ENCODE measurements at regions not wholly inside any gene's neighbourhood (a gene's known extent, or its start where the extent isn't known, plus 50 kb on each side); places are given as distances from the start of the nearest gene placed in this dataset.

DNA sequence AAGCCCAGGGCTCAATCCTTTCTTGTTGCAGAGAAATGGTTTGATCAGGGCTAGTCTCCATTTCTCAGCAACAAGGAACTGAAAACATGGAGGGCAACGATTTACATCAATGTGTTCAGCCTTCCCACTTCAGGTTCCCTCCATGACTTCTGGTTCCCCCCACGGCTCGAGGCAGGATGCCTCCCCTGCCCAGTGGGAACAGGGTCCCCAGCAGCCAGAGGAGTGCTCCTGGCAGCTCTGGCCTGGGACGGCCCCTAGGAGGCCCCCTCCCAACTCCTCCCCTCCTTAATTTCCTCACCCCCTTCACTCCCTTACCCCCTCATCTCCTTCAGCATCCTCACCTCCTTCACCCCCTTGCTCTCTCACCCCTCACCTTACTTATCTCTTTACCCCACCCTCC, 283.8 kb downstream of the CDC5L start:
- H3K27ac ChIP-seq (ENCODE audit: low read depth, low read length), result no peak overlapping the region
- H3K27me3 ChIP-seq (ENCODE audit: insufficient read depth, low read length), result no peaks in the 10 kb centered on the region
- peak overlapping the region; percentile 80 for H2AK5ac ChIP-seq (ENCODE audit: low read length)
- no peak overlapping the region for H3K18ac ChIP-seq (ENCODE audit: low read length)
- H4K8ac ChIP-seq (ENCODE audit: low read depth, low read length), result no peak overlapping the region
- H3K9me3 ChIP-seq (ENCODE audit: insufficient read depth, low read depth, low read length), result no peaks in the 10 kb centered on the region
- H2BK12ac ChIP-seq (ENCODE audit: low read length), result peak overlapping the region; percentile 81
- DNase-seq, result no peak
- H2BK120ac ChIP-seq (ENCODE audit: insufficient read depth, low read length, poor library complexity), result peak overlapping the region; percentile 73
- H3K36me3 ChIP-seq (ENCODE audit: control insufficient read depth in 1 of 2, insufficient read depth in 2 of 2, low read length in 2 of 2), result no peaks in the 10 kb centered on the region
- H4K12ac ChIP-seq (ENCODE audit: low read depth, low read length), result no peak overlapping the region
- no peak overlapping the region for H2BK5ac ChIP-seq (ENCODE audit: low read depth, low read length, poor library complexity)
- H3K4ac ChIP-seq (ENCODE audit: low read depth, low read length), result peak overlapping the region; percentile 43
- H3K79me1 ChIP-seq (ENCODE audit: low read length), result peaks cover 35% of the 10 kb centered on the region
- H3K4me1 ChIP-seq (ENCODE audit: control insufficient read depth in 1 of 2, insufficient read depth in 2 of 2, low read length in 2 of 2), result peaks cover 41 to 45% of the 10 kb centered on the region in 2 experiments
- peak overlapping the region; percentile 82 for H4K91ac ChIP-seq (ENCODE audit: low read depth, low read length)
- no peak overlapping the region for H2AFZ ChIP-seq (ENCODE audit: insufficient read depth, low read length, poor library complexity)
- H3K4me3 ChIP-seq (ENCODE audit: low read depth, low read length), result no peak overlapping the region
- H3K23ac ChIP-seq (ENCODE audit: low read length), result no peak overlapping the region
- H3K9ac ChIP-seq (ENCODE audit: low read length), result no peak overlapping the region
- peak overlapping the region; percentile 65 for H3K14ac ChIP-seq (ENCODE audit: low read length)
- no peak overlapping the region for H3K4me2 ChIP-seq (ENCODE audit: low read length)
- WGBS (ENCODE audit: extremely low coverage, insufficient coverage, insufficient read length), result no CpG with 5 or more reads among the region's 4 CpGs
- H3K79me2 ChIP-seq (ENCODE audit: control insufficient read depth, insufficient read depth, low read length, poor library complexity), result peaks cover 2% of the 10 kb centered on the region

DNA sequence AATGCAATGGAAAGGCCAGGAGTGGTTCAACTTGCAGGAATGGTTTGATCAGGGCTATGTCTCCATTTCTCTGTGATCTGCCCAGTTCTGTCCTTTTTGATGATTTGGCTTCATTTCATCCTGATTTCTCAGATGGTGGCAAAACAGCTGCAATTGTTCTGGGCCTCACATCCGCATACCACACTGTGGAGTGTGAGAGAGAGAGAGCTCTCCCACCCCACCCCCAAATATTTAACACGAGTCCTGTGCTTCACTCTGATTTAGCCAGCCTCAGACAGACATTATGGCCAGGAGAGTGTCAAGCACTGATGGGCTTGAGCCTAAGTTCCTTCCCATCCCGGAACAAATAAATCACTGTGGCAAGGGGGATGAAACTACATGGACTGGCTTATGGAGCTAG, 284.6 kb downstream of the CDC5L start:
- Histone ChIP-seq H3K4me1 (ENCODE audit: control insufficient read depth in 1 of 2, insufficient read depth in 2 of 2, low read length in 2 of 2) (peaks cover 37 to 42% of the 10 kb centered on the region in 2 experiments), H2BK5ac (ENCODE audit: low read depth, low read length, poor library complexity) (no peak overlapping the region), H2AFZ (ENCODE audit: insufficient read depth, low read length, poor library complexity) (no peak overlapping the region), H4K12ac (ENCODE audit: low read depth, low read length) (no peak overlapping the region), H3K9me3 (ENCODE audit: insufficient read depth, low read depth, low read length) (no peaks in the 10 kb centered on the region), H2AK5ac (ENCODE audit: low read length) (peak overlapping the region; percentile 18), H3K14ac (ENCODE audit: low read length) (no peak overlapping the region), H3K4ac (ENCODE audit: low read depth, low read length) (no peak overlapping the region), H3K36me3 (ENCODE audit: control insufficient read depth in 1 of 2, insufficient read depth in 2 of 2, low read length in 2 of 2) (no peaks in the 10 kb centered on the region), H3K79me2 (ENCODE audit: control insufficient read depth, insufficient read depth, low read length, poor library complexity) (peaks cover 2% of the 10 kb centered on the region), H3K18ac (ENCODE audit: low read length) (peak overlapping the region; percentile 19), H2BK12ac (ENCODE audit: low read length) (peak overlapping the region; percentile 41), H3K4me2 (ENCODE audit: low read length) (no peak overlapping the region), H4K91ac (ENCODE audit: low read depth, low read length) (peak overlapping the region; percentile 60), H3K79me1 (ENCODE audit: low read length) (peaks cover 32% of the 10 kb centered on the region), H3K27me3 (ENCODE audit: insufficient read depth, low read length) (no peaks in the 10 kb centered on the region), H3K9ac (ENCODE audit: low read length) (no peak overlapping the region), H3K23ac (ENCODE audit: low read length) (no peak overlapping the region), H4K8ac (ENCODE audit: low read depth, low read length) (no peak overlapping the region), H3K4me3 (ENCODE audit: low read depth, low read length) (no peak overlapping the region), H3K27ac (ENCODE audit: low read depth, low read length) (no peak overlapping the region), H2BK120ac (ENCODE audit: insufficient read depth, low read length, poor library complexity) (peak overlapping the region; percentile 10)
- WGBS (ENCODE audit: extremely low coverage, insufficient coverage, insufficient read length), result no CpG with 5 or more reads among the region's 3 CpGs
- DNase-seq, result no peak

GRCh38 chr6:44672841-44673240, 285.3 kb downstream of the CDC5L start:
- H3K18ac ChIP-seq (ENCODE audit: low read length), result no peak overlapping the region
- H3K79me2 ChIP-seq (ENCODE audit: control insufficient read depth, insufficient read depth, low read length, poor library complexity), result peaks cover under 1% of the 10 kb centered on the region
- H4K12ac ChIP-seq (ENCODE audit: low read depth, low read length), result no peak overlapping the region
- H3K14ac ChIP-seq (ENCODE audit: low read length), result no peak overlapping the region
- no peaks in the 10 kb centered on the region for H3K9me3 ChIP-seq (ENCODE audit: insufficient read depth, low read depth, low read length)
- H2BK5ac ChIP-seq (ENCODE audit: low read depth, low read length, poor library complexity), result peak overlapping the region; percentile 11
- no peak overlapping the region for H3K23ac ChIP-seq (ENCODE audit: low read length)
- peak overlapping the region; percentile 2 for H3K4me2 ChIP-seq (ENCODE audit: low read length)
- DNase-seq, result peak; percentile 46 to 59
- no peak overlapping the region for H4K8ac ChIP-seq (ENCODE audit: low read depth, low read length)
- no CpG with 5 or more reads among the region's 4 CpGs for WGBS (ENCODE audit: extremely low coverage, insufficient coverage, insufficient read length)
- H3K4ac ChIP-seq (ENCODE audit: low read depth, low read length), result no peak overlapping the region
- no peak overlapping the region for H3K4me3 ChIP-seq (ENCODE audit: low read depth, low read length)
- H2AFZ ChIP-seq (ENCODE audit: insufficient read depth, low read length, poor library complexity), result no peak overlapping the region
- peak overlapping the region; percentile 18 for H2BK12ac ChIP-seq (ENCODE audit: low read length)
- H2BK120ac ChIP-seq (ENCODE audit: insufficient read depth, low read length, poor library complexity), result peak overlapping the region; percentile 3
- H4K91ac ChIP-seq (ENCODE audit: low read depth, low read length), result peak overlapping the region; percentile 48
- peaks cover 34 to 39% of the 10 kb centered on the region in 2 experiments for H3K4me1 ChIP-seq (ENCODE audit: control insufficient read depth in 1 of 2, insufficient read depth in 2 of 2, low read length in 2 of 2)
- no peaks in the 10 kb centered on the region for H3K27me3 ChIP-seq (ENCODE audit: insufficient read depth, low read length)
- no peaks in the 10 kb centered on the region for H3K36me3 ChIP-seq (ENCODE audit: control insufficient read depth in 1 of 2, insufficient read depth in 2 of 2, low read length in 2 of 2)
- H2AK5ac ChIP-seq (ENCODE audit: low read length), result no peak overlapping the region
- peak overlapping the region; percentile 10 for H3K27ac ChIP-seq (ENCODE audit: low read depth, low read length)
- H3K9ac ChIP-seq (ENCODE audit: low read length), result no peak overlapping the region
- peaks cover 29% of the 10 kb centered on the region for H3K79me1 ChIP-seq (ENCODE audit: low read length)

DNA sequence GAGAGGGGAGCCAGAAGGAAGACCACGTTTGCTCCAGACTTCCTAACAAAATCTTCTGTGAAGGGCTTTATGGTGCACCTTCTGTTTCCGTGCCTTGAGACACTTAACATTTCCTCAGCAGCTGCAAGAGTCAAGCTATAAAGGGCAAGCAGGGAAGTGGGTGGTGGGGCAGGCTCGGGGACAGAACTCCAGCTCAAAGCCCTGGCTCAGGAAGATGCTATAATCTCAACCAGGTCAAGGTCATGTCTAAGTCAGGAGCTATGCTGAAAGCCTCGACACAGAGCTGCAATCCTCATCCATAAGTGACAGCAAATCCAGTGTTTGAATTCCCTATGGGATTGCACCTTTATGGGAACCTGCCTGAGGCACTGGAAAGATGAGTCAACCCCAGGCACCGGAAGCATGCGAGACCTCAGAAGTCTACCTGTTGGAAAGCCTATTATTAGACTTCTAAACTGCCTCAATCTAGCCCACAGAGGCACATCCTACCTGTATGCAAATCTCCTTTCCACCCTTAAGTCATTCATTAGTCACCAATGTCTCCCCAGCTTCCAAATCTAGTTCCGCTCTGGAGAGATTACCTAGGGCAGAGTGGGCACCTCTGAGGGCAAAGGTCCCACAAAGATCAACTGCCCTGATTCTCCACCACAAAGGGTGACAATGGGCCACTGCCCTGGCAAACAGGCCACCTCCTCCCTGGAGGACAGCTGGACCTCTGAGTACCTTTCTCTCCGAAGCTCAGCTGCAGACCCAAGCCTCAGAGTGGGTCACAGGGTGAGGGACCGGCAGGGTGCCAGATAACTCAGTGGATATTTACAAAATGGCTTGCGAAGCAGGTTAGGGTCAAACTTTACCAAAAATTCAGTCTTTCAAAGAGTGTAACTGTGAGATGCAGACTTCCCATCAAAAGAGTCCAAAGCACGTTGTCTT, 287.0 kb downstream of the CDC5L start:
- H2BK120ac ChIP-seq (ENCODE audit: insufficient read depth, low read length, poor library complexity), result peak overlapping the region; percentile 65
- H2BK5ac ChIP-seq (ENCODE audit: low read depth, low read length, poor library complexity), result peak overlapping the region; percentile 10
- H3K14ac ChIP-seq (ENCODE audit: low read length), result peak overlapping the region; percentile 21
- no peak overlapping the region for H3K4me2 ChIP-seq (ENCODE audit: low read length)
- no peaks in the 10 kb centered on the region for H3K27me3 ChIP-seq (ENCODE audit: insufficient read depth, low read length)
- no peak overlapping the region for H3K23ac ChIP-seq (ENCODE audit: low read length)
- no peaks in the 10 kb centered on the region for H3K36me3 ChIP-seq (ENCODE audit: control insufficient read depth in 1 of 2, insufficient read depth in 2 of 2, low read length in 2 of 2)
- H2AK5ac ChIP-seq (ENCODE audit: low read length), result no peak overlapping the region
- WGBS (ENCODE audit: extremely low coverage, insufficient coverage, insufficient read length), result no CpG with 5 or more reads among the region's 11 CpGs
- peak overlapping the region; percentile 48 for H3K18ac ChIP-seq (ENCODE audit: low read length)
- H3K79me2 ChIP-seq (ENCODE audit: control insufficient read depth, insufficient read depth, low read length, poor library complexity), result no peaks in the 10 kb centered on the region
- no peak overlapping the region for H3K4ac ChIP-seq (ENCODE audit: low read depth, low read length)
- H3K9ac ChIP-seq (ENCODE audit: low read length), result no peak overlapping the region
- H3K27ac ChIP-seq (ENCODE audit: low read depth, low read length), result peak overlapping the region; percentile 34
- peak; percentile 74 to 80 for DNase-seq
- H3K4me3 ChIP-seq (ENCODE audit: low read depth, low read length), result no peak overlapping the region
- peak overlapping the region; percentile 49 for H4K91ac ChIP-seq (ENCODE audit: low read depth, low read length)
- peaks cover 25 to 32% of the 10 kb centered on the region in 2 experiments for H3K4me1 ChIP-seq (ENCODE audit: control insufficient read depth in 1 of 2, insufficient read depth in 2 of 2, low read length in 2 of 2)
- no peak overlapping the region for H4K12ac ChIP-seq (ENCODE audit: low read depth, low read length)
- no peak overlapping the region for H2AFZ ChIP-seq (ENCODE audit: insufficient read depth, low read length, poor library complexity)
- peaks cover 18% of the 10 kb centered on the region for H3K79me1 ChIP-seq (ENCODE audit: low read length)
- H2BK12ac ChIP-seq (ENCODE audit: low read length), result peak overlapping the region; percentile 71
- no peaks in the 10 kb centered on the region for H3K9me3 ChIP-seq (ENCODE audit: insufficient read depth, low read depth, low read length)
- peak overlapping the region; percentile 21 for H4K8ac ChIP-seq (ENCODE audit: low read depth, low read length)

All from trophoblast cell (in vitro differentiated cells and primary cell).